ENCODE measurements at regions not wholly inside any gene's neighbourhood (a gene's known extent, or its start where the extent isn't known, plus 50 kb on each side); places are given as distances from the start of the nearest gene placed in this dataset.

DNA sequence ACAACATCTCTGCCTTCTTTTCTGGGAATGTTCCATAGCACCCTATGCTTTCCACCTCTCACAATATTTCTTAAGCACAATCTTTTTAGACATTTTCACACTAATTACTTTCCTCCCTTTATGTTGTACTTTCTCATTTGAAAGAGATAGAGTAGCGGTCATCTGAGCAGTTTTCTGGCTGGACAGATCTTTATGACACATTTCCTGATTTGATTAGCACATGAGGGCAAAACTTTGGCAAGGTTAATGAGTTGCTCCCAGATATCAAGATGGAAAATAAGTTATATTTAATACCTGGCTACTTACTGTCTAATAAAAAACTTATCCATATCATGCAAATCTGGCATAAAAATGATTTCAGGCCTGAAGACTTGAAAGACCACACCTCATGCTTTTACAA is 723.9 kb downstream of the SOCS6 start:
- no peak for TF ChIP-seq EZH2 (IDR thresholded peaks at IDR 0.05; ENCODE audit: borderline replicate concordance, low read depth, low read length, poor library complexity, severe bottlenecking)
- TF ChIP-seq, protein P1, sequence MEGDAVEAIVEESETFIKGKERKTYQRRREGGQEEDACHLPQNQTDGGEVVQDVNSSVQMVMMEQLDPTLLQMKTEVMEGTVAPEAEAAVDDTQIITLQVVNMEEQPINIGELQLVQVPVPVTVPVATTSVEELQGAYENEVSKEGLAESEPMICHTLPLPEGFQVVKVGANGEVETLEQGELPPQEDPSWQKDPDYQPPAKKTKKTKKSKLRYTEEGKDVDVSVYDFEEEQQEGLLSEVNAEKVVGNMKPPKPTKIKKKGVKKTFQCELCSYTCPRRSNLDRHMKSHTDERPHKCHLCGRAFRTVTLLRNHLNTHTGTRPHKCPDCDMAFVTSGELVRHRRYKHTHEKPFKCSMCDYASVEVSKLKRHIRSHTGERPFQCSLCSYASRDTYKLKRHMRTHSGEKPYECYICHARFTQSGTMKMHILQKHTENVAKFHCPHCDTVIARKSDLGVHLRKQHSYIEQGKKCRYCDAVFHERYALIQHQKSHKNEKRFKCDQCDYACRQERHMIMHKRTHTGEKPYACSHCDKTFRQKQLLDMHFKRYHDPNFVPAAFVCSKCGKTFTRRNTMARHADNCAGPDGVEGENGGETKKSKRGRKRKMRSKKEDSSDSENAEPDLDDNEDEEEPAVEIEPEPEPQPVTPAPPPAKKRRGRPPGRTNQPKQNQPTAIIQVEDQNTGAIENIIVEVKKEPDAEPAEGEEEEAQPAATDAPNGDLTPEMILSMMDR (conservative IDR thresholded peaks at IDR 0.05; ENCODE audit: low read depth, low read length): no peak

Data from A673 (cell line).